ENCODE measurements at regions not wholly inside any gene's neighbourhood (a gene's known extent, or its start where the extent isn't known, plus 50 kb on each side); places are given as distances from the start of the nearest gene placed in this dataset.
"Not testable (repeated sequence)": the region's sequence is repeated elsewhere in the genome, so short reads cannot be mapped to it uniquely, and the experiment has no call there.

DNA sequence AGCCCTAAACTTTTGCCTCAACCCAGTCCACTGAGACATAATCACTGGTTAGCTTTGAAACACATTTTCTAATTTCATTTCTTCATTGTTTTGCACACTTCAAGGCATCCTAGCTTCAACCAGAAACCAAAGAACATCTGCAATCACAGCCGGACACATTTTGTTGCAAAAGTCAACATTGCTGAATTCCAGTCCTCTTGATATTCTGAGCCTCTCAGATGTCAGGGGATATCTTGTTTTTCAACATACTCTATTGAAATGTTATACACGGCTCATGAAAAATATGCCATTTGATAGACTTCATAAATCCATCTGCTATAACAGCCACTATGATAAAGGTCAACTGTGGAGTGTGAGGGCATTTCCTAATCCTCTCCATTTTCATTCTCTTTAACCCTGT is 241.6 kb upstream of the PUDP start:
- no peaks in the 10 kb centered on the region for H3K36me3 ChIP-seq (ENCODE audit: control insufficient read depth, insufficient read depth, low read length)
- H3K27me3 ChIP-seq (ENCODE audit: control insufficient read depth, insufficient read depth, low read length) = no peaks in the 10 kb centered on the region
- no peaks in the 10 kb centered on the region for H3K4me1 ChIP-seq (ENCODE audit: control insufficient read depth, insufficient read depth, low read length)
- H3K4me3 ChIP-seq (ENCODE audit: low read depth, low read length) = no peak overlapping the region
- no peak overlapping the region for H3K27ac ChIP-seq (ENCODE audit: low read depth, low read length)
- WGBS (ENCODE audit: insufficient coverage) = 80% methylated on average over 1 of the region's 2 CpGs
- H3K9me3 ChIP-seq (ENCODE audit: control insufficient read depth, insufficient read depth, low read length) = no peaks in the 10 kb centered on the region
- DNase-seq (ENCODE audit: low read depth in 4 of 6, low spot score in 6 of 6) = no peak

DNA sequence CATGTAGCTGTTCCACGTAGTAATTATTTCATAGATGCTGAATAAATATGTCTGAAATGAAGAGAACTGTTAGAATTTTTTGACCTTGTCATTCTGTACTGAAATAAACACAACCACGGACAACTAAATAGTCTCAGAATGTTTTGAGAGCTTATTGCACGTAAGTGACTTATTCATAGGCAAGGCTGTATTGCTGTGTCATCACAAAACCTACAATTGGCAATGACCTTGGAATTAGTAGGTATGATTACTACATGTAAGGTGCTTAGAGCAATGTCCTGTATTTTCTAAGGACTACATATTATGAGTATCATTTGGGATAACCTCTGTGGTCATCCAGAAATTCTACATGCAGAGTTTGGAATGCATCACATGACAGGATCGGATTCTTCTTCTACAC is 237.2 kb upstream of the PUDP start:
- no peak for DNase-seq (ENCODE audit: low read depth in 4 of 6, low spot score in 6 of 6)
- no peak overlapping the region for H3K4me3 ChIP-seq (ENCODE audit: low read depth, low read length)
- 100% methylated on average over 1 of the region's 4 CpGs for WGBS (ENCODE audit: insufficient coverage)
- no peaks in the 10 kb centered on the region for H3K36me3 ChIP-seq (ENCODE audit: control insufficient read depth, insufficient read depth, low read length)
- H3K27me3 ChIP-seq (ENCODE audit: control insufficient read depth, insufficient read depth, low read length) = no peaks in the 10 kb centered on the region
- no peaks in the 10 kb centered on the region for H3K9me3 ChIP-seq (ENCODE audit: control insufficient read depth, insufficient read depth, low read length)
- no peak overlapping the region for H3K27ac ChIP-seq (ENCODE audit: low read depth, low read length)
- no peaks in the 10 kb centered on the region for H3K4me1 ChIP-seq (ENCODE audit: control insufficient read depth, insufficient read depth, low read length)

- no peaks in the 10 kb centered on the region for H3K36me3 ChIP-seq (ENCODE audit: control insufficient read depth, insufficient read depth, low read length)
- 94% methylated on average over 3 of the region's 3 CpGs for WGBS (ENCODE audit: insufficient coverage)
These were observed 230.5 kb upstream of the PUDP start for GRCh38 chrX:7378406-7378805.

DNA sequence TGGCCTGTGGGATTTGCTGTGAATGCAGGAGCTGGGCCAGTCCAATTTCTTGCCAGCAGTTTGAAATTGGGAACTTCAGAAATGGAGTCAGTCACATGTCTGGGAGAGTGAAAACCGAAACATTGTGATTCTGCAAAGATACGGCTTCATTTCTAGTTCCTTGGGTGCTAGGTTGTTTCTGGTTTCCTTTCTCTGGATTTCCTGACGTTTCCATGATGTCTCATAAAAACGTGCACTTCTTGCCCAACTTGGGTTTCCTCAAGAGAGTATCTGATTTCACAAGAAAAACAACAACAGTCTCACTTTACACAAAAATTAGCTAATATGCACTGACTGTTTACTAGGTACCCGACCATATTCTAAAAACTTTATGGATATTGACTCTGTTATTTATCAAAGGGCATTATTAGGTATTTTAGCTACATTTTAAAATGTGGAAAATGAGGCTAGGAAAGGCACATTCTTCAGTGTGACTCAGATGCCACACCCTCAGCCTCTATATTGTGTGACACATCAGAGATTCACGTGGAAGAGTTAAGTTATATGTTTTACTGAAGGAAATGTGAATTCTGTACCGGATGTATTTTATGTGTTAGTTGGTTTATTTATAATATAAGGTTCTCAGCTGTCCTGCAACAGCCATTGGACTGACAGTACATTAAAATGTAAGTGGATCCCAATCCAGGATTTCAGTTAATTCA is 225.0 kb upstream of the PUDP start:
- Histone ChIP-seq H3K27me3 (ENCODE audit: control insufficient read depth, insufficient read depth, low read length) (no peaks in the 10 kb centered on the region), H3K9me3 (ENCODE audit: control insufficient read depth, insufficient read depth, low read length) (peaks cover 4% of the 10 kb centered on the region), H3K4me1 (ENCODE audit: control insufficient read depth, insufficient read depth, low read length) (no peaks in the 10 kb centered on the region), H3K27ac (ENCODE audit: low read depth, low read length) (no peak overlapping the region), H3K36me3 (ENCODE audit: control insufficient read depth, insufficient read depth, low read length) (no peaks in the 10 kb centered on the region), H3K4me3 (ENCODE audit: low read depth, low read length) (no peak overlapping the region)
- 82% methylated on average over 4 of the region's 7 CpGs for WGBS (ENCODE audit: insufficient coverage)
- DNase-seq (ENCODE audit: low read depth in 4 of 6, low spot score in 6 of 6) = no peak

More at GRCh38 chrX:7378406-7378805, 230.5 kb upstream of the PUDP start:
- Histone ChIP-seq H3K4me3 (ENCODE audit: low read depth, low read length) (no peak overlapping the region), H3K4me1 (ENCODE audit: control insufficient read depth, insufficient read depth, low read length) (no peaks in the 10 kb centered on the region), H3K27ac (ENCODE audit: low read depth, low read length) (no peak overlapping the region), H3K27me3 (ENCODE audit: control insufficient read depth, insufficient read depth, low read length) (no peaks in the 10 kb centered on the region), H3K9me3 (ENCODE audit: control insufficient read depth, insufficient read depth, low read length) (peaks cover 4% of the 10 kb centered on the region)
- no peak for DNase-seq (ENCODE audit: low read depth in 4 of 6, low spot score in 6 of 6)

DNA sequence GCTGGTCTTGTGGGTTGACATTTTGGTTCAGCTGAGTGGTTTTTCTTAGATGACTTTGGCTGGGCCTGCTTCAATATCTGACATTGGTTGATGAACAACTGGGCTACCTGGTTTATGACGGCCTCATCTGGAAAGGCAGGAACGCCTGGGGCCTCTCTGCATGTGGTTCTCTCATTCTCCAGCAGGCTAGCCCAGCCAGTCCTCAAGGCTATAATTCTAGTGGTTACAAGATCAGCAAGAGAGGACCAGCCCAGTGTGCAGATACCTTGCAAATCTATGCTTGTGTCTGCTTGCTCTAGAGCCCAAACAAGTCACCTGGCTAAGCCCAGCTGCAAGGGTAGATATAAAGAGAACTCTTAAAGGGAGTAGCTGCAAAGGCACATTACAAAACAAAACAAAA is 214.2 kb upstream of the PUDP start:
- Histone ChIP-seq H3K4me3 (ENCODE audit: low read depth, low read length) (no peak overlapping the region), H3K27ac (ENCODE audit: low read depth, low read length) (no peak overlapping the region), H3K4me1 (ENCODE audit: control insufficient read depth, insufficient read depth, low read length) (no peaks in the 10 kb centered on the region), H3K27me3 (ENCODE audit: control insufficient read depth, insufficient read depth, low read length) (no peaks in the 10 kb centered on the region), H3K36me3 (ENCODE audit: control insufficient read depth, insufficient read depth, low read length) (no peaks in the 10 kb centered on the region), H3K9me3 (ENCODE audit: control insufficient read depth, insufficient read depth, low read length) (no peaks in the 10 kb centered on the region)
- no peak for DNase-seq (ENCODE audit: low read depth in 4 of 6, low spot score in 6 of 6)
- WGBS (ENCODE audit: insufficient coverage) = 72% methylated on average over 2 of the region's 2 CpGs

DNA sequence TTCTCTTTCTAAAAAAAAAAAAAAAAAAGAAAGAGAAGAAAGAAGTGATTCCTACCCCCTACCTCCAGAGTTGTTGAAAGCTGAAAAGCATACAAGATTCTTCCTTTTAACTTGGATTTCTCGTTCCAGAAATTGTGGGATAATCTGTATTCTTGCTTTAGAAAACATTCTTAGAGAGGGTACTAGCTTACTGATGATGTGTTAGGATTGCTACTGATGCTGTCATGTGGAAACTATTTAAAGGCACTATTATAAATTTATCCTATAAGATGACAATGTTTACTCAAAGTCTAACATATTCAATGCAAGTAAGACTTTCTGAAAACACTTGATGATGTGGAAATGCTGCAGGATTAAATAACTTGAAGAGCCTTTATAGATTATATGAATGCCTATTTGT is 204.0 kb upstream of the PUDP start:
- no peaks in the 10 kb centered on the region for H3K9me3 ChIP-seq (ENCODE audit: control insufficient read depth, insufficient read depth, low read length)
- H3K27ac ChIP-seq (ENCODE audit: low read depth, low read length) = no peak overlapping the region
- no peaks in the 10 kb centered on the region for H3K4me1 ChIP-seq (ENCODE audit: control insufficient read depth, insufficient read depth, low read length)
- no peak for DNase-seq (ENCODE audit: low read depth in 4 of 6, low spot score in 6 of 6)
- H3K36me3 ChIP-seq (ENCODE audit: control insufficient read depth, insufficient read depth, low read length) = no peaks in the 10 kb centered on the region
- no peaks in the 10 kb centered on the region for H3K27me3 ChIP-seq (ENCODE audit: control insufficient read depth, insufficient read depth, low read length)
- WGBS (ENCODE audit: insufficient coverage) = no CpG with 5 or more reads among the region's 1 CpG
- no peak overlapping the region for H3K4me3 ChIP-seq (ENCODE audit: low read depth, low read length)

DNA sequence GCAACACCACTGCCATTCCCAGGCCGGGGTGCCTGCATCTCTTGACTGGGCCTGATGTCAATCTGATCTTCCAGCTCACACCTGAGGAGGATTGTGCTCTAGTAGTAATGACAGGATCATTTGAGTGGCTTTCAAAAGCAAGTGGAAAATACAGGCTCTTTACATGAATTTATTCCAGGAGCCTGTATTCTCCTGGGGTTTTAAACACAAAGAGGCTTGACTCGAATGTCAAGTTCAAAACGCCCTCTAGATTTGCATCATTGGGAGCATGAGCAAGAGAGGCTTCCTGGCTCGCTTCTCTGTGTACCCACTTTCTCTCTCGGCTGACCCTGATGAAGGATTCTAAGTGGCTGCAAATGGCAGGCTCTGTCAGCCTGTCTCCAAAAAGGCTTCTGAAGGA is 199.5 kb upstream of the PUDP start:
- Histone ChIP-seq H3K9me3 (ENCODE audit: control insufficient read depth, insufficient read depth, low read length) (no peaks in the 10 kb centered on the region), H3K27ac (ENCODE audit: low read depth, low read length) (no peak overlapping the region), H3K27me3 (ENCODE audit: control insufficient read depth, insufficient read depth, low read length) (no peaks in the 10 kb centered on the region), H3K4me3 (ENCODE audit: low read depth, low read length) (no peak overlapping the region), H3K4me1 (ENCODE audit: control insufficient read depth, insufficient read depth, low read length) (no peaks in the 10 kb centered on the region), H3K36me3 (ENCODE audit: control insufficient read depth, insufficient read depth, low read length) (no peaks in the 10 kb centered on the region)
- WGBS (ENCODE audit: insufficient coverage) = 64% methylated on average over 3 of the region's 5 CpGs
- no peak for DNase-seq (ENCODE audit: low read depth in 4 of 6, low spot score in 6 of 6)

DNA sequence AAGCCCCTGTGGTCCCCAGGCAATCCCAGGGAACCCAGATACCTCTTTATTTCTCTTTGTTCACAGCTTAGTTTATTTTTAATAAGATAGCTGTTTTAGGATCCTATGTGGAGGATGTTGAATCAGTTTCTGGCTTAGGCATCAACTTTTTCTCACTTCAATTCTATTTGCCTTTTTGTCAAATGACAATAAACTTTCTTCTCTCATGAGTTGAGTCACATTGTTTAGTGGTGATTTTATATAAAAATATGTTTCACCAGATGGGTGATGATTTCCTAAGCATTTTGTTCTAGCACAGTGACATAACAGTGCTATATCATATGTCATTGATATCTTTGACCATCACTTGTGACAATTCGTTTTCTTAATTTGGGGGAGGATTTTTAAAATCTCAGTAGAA is 198.1 kb upstream of the PUDP start:
- WGBS (ENCODE audit: insufficient coverage) = no CpG with 5 or more reads among the region's 1 CpG
- Histone ChIP-seq H3K27ac (ENCODE audit: low read depth, low read length) (no peak overlapping the region), H3K27me3 (ENCODE audit: control insufficient read depth, insufficient read depth, low read length) (no peaks in the 10 kb centered on the region), H3K4me3 (ENCODE audit: low read depth, low read length) (no peak overlapping the region), H3K9me3 (ENCODE audit: control insufficient read depth, insufficient read depth, low read length) (no peaks in the 10 kb centered on the region), H3K36me3 (ENCODE audit: control insufficient read depth, insufficient read depth, low read length) (no peaks in the 10 kb centered on the region), H3K4me1 (ENCODE audit: control insufficient read depth, insufficient read depth, low read length) (no peaks in the 10 kb centered on the region)
- no peak for DNase-seq (ENCODE audit: low read depth in 4 of 6, low spot score in 6 of 6)

DNA sequence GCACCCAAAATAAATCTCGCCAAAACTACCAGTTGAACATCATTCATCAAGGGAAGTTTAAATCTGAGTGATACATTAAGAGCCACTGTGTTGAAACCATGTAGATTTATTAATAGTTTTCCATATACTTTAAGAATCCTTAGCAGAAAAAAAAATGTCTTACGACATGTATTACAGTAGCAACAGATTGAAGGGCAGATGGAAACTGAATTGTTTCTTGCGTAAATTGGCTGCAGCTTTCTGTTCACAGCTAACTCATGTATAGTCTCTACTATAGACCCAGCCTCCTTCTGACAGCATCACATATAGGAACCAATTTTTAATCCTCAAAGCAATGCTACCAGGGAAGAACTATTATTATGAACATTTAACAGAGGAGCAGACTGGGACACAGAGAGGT is 195.2 kb upstream of the PUDP start:
- Histone ChIP-seq H3K36me3 (ENCODE audit: control insufficient read depth, insufficient read depth, low read length) (no peaks in the 10 kb centered on the region), H3K4me1 (ENCODE audit: control insufficient read depth, insufficient read depth, low read length) (no peaks in the 10 kb centered on the region), H3K27me3 (ENCODE audit: control insufficient read depth, insufficient read depth, low read length) (no peaks in the 10 kb centered on the region), H3K27ac (ENCODE audit: low read depth, low read length) (no peak overlapping the region), H3K9me3 (ENCODE audit: control insufficient read depth, insufficient read depth, low read length) (no peaks in the 10 kb centered on the region), H3K4me3 (ENCODE audit: low read depth, low read length) (no peak overlapping the region)
- no CpG with 5 or more reads among the region's 3 CpGs for WGBS (ENCODE audit: insufficient coverage)
- peak in 1 of 6 donors; percentile 83 for DNase-seq (ENCODE audit: low read depth in 4 of 6, low spot score in 6 of 6)

DNA sequence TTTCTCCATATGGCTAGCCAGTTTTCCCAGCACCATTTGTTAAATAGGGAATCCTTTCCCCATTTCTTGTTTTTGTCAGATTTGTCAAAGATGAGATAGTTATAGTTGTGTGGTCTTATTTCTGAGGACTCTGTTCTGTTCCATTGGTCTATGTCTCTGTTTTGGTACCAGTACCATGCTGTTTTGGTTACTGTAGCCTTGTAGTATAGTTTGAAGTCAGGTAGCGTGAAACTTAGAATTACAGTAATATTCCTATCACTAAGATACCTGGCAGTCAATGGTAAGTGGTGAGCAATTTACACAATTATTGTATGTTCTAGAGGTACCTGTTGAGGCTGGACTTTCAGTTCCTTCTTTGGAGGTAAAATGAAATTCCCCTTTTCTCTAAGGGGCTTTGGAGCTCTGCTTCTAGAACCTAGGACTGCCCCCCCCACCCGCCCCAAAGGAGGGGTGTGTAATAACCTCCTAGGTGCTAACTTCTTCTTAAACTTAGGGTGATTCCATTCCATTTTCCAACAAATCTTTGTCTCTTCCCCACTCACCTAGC is 187.9 kb upstream of the PUDP start:
- not testable (repeated sequence) for H3K9me3 ChIP-seq (ENCODE audit: control insufficient read depth, insufficient read depth, low read length); DNase-seq (ENCODE audit: low read depth in 4 of 6, low spot score in 6 of 6)
- WGBS (ENCODE audit: insufficient coverage) = no CpG with 5 or more reads among the region's 2 CpGs

More for the DNA sequence above, 187.9 kb upstream of the PUDP start:
- not testable (repeated sequence) for H3K4me3 ChIP-seq (ENCODE audit: low read depth, low read length); H3K27me3 ChIP-seq (ENCODE audit: control insufficient read depth, insufficient read depth, low read length); H3K36me3 ChIP-seq (ENCODE audit: control insufficient read depth, insufficient read depth, low read length); H3K4me1 ChIP-seq (ENCODE audit: control insufficient read depth, insufficient read depth, low read length); H3K27ac ChIP-seq (ENCODE audit: low read depth, low read length)

All from spinal cord (tissue), 9 donors.